Mesendoderm (in vitro differentiated cells): ENCODE measurements at regions not wholly inside any gene's neighbourhood (a gene's known extent, or its start where the extent isn't known, plus 50 kb on each side); places are given as distances from the start of the nearest gene placed in this dataset.

Experiments
- DNase-seq: peaks from one replicate; pipeline ENCODE4 v3.0.0; 2013
- H2AK5ac ChIP-seq: 2 replicates; pipeline ENCODE4 v1.6.1; 2013; ENCODE audit warnings: low read length, inconsistent platforms
- H2BK120ac ChIP-seq: 2 replicates; pipeline ENCODE4 v1.6.1; 2013; ENCODE audit warnings: low read depth, mild to moderate bottlenecking, low read length, moderate library complexity, mixed read lengths
- H2BK15ac ChIP-seq: replicated peaks from 2 replicates; pipeline ENCODE4 v1.6.1; 2013; ENCODE audit warnings: low read depth, mild to moderate bottlenecking, moderate library complexity
- H2BK5ac ChIP-seq: 2 replicates; pipeline ENCODE4 v1.6.1; 2013; ENCODE audit warnings: low read length, inconsistent platforms
- H3K18ac ChIP-seq: 2 replicates; pipeline ENCODE4 v1.6.1; 2013; ENCODE audit warnings: mild to moderate bottlenecking, low read length, mixed read lengths
- H3K23ac ChIP-seq: one replicate; pipeline ENCODE4 v1.6.1; 2013; ENCODE audit warnings: low read length
- H3K27ac ChIP-seq: 2 replicates; pipeline ENCODE4 v1.5.1; 2013; ENCODE audit warnings: low read depth, mild to moderate bottlenecking, inconsistent platforms, low read length, moderate library complexity
- H3K27me3 ChIP-seq: 2 replicates; pipeline ENCODE4 v1.6.1; 2013; ENCODE audit warnings: low read length, control low read depth, mild to moderate bottlenecking, inconsistent platforms; ENCODE audit not compliant: insufficient read depth, poor library complexity
- H3K36me3 ChIP-seq: 2 replicates; pipeline ENCODE4 v1.6.1; 2013; ENCODE audit warnings: low read length, inconsistent platforms; ENCODE audit not compliant: control insufficient read depth, insufficient read depth
- H3K4ac ChIP-seq: one replicate; pipeline ENCODE4 v1.6.1; 2013; ENCODE audit warnings: low read depth, mild to moderate bottlenecking, low read length, moderate library complexity
- H3K4me1 ChIP-seq: 2 replicates; pipeline ENCODE4 v1.6.1; 2013; ENCODE audit warnings: low read depth, low read length, inconsistent platforms; ENCODE audit not compliant: control insufficient read depth
- H3K4me2 ChIP-seq: 2 replicates; pipeline ENCODE4 v1.6.1; 2013; ENCODE audit warnings: low read length
- H3K4me3 ChIP-seq: 2 replicates; pipeline ENCODE4 v1.5.1; 2013; ENCODE audit warnings: mild to moderate bottlenecking, low read length
- H3K56ac ChIP-seq: one replicate; pipeline ENCODE4 v1.6.1; 2013; ENCODE audit warnings: low read length
- H3K79me1 ChIP-seq: 2 replicates; pipeline ENCODE4 v1.6.1; 2013; ENCODE audit warnings: low read length, inconsistent platforms
- H3K79me2 ChIP-seq: 2 replicates; pipeline ENCODE4 v1.6.1; 2013; ENCODE audit warnings: mild to moderate bottlenecking, low read length; ENCODE audit not compliant: control insufficient read depth, insufficient read depth
- H3K9ac ChIP-seq: 2 replicates; pipeline ENCODE4 v1.6.1; 2013; ENCODE audit warnings: low read length, inconsistent platforms
- H4K5ac ChIP-seq: one replicate; pipeline ENCODE4 v1.6.1; 2013; ENCODE audit warnings: low read length
- H4K8ac ChIP-seq: one replicate; pipeline ENCODE4 v1.6.1; 2013; ENCODE audit warnings: low read depth, mild to moderate bottlenecking, control low read depth, low read length, moderate library complexity
- WGBS: extraction: QIAGEN DNeasy Blood & Tissue Kit; methylation state at CpG from one replicate; pipeline ENCODE4 v1.1.7; 2013; ENCODE audit warnings: low lambda C conversion rate, missing lambda C conversion rate; ENCODE audit not compliant: insufficient coverage; ENCODE audit errors: extremely low coverage; 5-methylcytosine and 5-hydroxymethylcytosine counted together

DNA sequence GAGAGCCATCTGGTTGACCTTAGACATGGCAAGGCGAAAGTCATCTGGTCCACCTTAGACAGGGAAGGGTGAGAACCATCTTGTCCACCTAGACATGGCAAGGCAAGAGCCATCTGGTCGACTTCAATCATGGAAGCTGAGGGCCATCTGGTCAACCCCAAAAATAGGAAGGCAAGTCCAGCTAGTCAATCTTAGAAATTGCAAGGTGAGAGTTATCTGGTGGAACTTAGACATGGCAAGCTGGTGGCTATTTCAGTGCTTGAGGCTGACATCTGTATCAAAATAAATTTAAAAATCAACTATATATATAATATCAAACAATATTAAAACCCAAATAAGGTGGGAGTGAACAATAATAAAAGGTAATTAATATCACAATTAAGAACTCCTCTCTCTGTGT, 83.9 kb downstream of the ZNF726 start:
- no peak overlapping the region for H3K27ac ChIP-seq
- no peak overlapping the region for H3K4ac ChIP-seq
- no peaks in the 10 kb centered on the region for H3K4me1 ChIP-seq
- H3K79me1 ChIP-seq: no peaks in the 10 kb centered on the region
- no peak overlapping the region for H3K56ac ChIP-seq
- no peaks in the 10 kb centered on the region for H3K36me3 ChIP-seq
- H2BK15ac ChIP-seq: no peak overlapping the region
- H4K5ac ChIP-seq: no peak overlapping the region
- H3K18ac ChIP-seq: no peak overlapping the region
- DNase-seq: no peak
- no peak overlapping the region for H2AK5ac ChIP-seq
- no peak overlapping the region for H4K8ac ChIP-seq
- H2BK5ac ChIP-seq: no peak overlapping the region
- no CpG with 5 or more reads among the region's 2 CpGs for WGBS
- H3K79me2 ChIP-seq: no peaks in the 10 kb centered on the region
- no peak overlapping the region for H3K4me2 ChIP-seq
- H3K27me3 ChIP-seq: no peaks in the 10 kb centered on the region
- H3K23ac ChIP-seq: no peak overlapping the region
- H3K4me3 ChIP-seq: peak overlapping the region; percentile 7
- no peak overlapping the region for H2BK120ac ChIP-seq
- H3K9ac ChIP-seq: no peak overlapping the region

DNA sequence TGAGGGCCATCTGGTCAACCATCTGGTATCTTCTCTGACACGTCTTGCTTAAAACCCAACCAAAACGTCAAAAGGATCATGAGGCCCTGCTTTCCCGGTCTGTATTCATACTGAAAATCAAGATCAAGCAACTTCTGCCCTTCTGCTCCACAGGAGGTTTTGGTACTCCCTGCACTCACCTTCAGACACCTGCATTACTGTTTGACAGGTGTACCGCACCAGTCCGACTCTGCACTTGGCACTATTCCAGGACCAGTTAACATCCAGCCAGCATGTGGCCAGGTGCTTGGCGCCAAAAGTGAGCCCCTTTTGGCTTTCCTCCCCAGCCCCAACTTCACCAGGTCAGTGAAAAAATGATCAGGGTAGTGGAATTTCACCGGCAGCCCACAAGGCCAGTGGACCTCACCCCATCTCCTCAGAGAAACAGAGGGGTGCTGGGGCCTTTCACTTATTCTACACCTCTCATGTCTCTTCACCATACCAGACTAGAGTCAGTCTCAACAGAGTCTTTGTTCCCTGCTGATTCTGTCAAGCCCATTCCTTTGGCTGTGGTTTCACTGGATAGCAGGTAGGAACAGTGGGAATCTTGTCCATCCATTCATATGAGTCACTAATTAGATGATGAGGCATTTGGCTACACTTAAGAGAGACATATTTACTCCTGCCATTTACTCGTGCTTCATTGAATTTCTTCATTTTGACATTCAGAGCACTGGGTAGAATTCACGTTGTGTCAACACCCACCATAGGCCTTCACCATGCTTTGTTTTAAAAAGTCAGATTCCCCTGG, 85.3 kb downstream of the ZNF726 start:
- WGBS: no CpG with 5 or more reads among the region's 9 CpGs
- H2BK15ac ChIP-seq: no peak overlapping the region
- H3K9ac ChIP-seq: no peak overlapping the region
- no peak overlapping the region for H3K4me2 ChIP-seq
- H3K4ac ChIP-seq: no peak overlapping the region
- H3K36me3 ChIP-seq: no peaks in the 10 kb centered on the region
- H2BK5ac ChIP-seq: no peak overlapping the region
- H3K27me3 ChIP-seq: no peaks in the 10 kb centered on the region
- H3K79me1 ChIP-seq: no peaks in the 10 kb centered on the region
- H2BK120ac ChIP-seq: no peak overlapping the region
- H3K4me1 ChIP-seq: no peaks in the 10 kb centered on the region
- no peak overlapping the region for H3K4me3 ChIP-seq
- H4K8ac ChIP-seq: no peak overlapping the region
- DNase-seq: no peak
- no peak overlapping the region for H3K23ac ChIP-seq
- no peak overlapping the region for H3K56ac ChIP-seq
- H3K27ac ChIP-seq: no peak overlapping the region
- no peak overlapping the region for H3K18ac ChIP-seq
- H4K5ac ChIP-seq: no peak overlapping the region
- H3K79me2 ChIP-seq: no peaks in the 10 kb centered on the region
- H2AK5ac ChIP-seq: no peak overlapping the region

DNA sequence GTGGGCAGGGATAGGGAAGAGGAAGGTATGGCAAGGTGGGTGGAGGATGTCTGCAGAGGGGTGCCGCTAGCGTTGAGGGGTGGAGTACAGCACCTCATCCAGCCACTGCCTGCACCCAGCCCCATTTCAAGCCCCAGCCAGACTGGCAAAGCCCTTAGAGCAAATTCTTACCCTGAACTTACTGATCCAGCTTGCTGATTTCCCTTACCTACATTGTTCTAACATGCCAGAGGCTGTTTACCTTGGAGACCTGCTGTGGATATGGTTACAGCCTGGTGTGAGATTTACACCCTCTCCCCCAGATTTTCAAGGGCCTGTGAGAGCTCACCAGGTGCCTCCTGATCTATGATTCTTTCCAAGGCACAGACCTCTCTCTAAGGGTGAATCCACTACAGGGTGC, 86.0 kb downstream of the ZNF726 start:
- no peak overlapping the region for H3K4ac ChIP-seq
- no peak overlapping the region for H3K18ac ChIP-seq
- no peak overlapping the region for H3K4me3 ChIP-seq
- H3K36me3 ChIP-seq: no peaks in the 10 kb centered on the region
- no peak overlapping the region for H3K9ac ChIP-seq
- H4K5ac ChIP-seq: no peak overlapping the region
- no CpG with 5 or more reads among the region's 2 CpGs for WGBS
- no peak overlapping the region for H2BK5ac ChIP-seq
- H4K8ac ChIP-seq: no peak overlapping the region
- no peak overlapping the region for H3K4me2 ChIP-seq
- H3K27me3 ChIP-seq: no peaks in the 10 kb centered on the region
- H3K4me1 ChIP-seq: no peaks in the 10 kb centered on the region
- H3K56ac ChIP-seq: no peak overlapping the region
- H2AK5ac ChIP-seq: no peak overlapping the region
- no peaks in the 10 kb centered on the region for H3K79me2 ChIP-seq
- H3K27ac ChIP-seq: no peak overlapping the region
- H2BK15ac ChIP-seq: no peak overlapping the region
- H3K79me1 ChIP-seq: no peaks in the 10 kb centered on the region
- H3K23ac ChIP-seq: no peak overlapping the region
- H2BK120ac ChIP-seq: no peak overlapping the region
- no peak for DNase-seq

DNA sequence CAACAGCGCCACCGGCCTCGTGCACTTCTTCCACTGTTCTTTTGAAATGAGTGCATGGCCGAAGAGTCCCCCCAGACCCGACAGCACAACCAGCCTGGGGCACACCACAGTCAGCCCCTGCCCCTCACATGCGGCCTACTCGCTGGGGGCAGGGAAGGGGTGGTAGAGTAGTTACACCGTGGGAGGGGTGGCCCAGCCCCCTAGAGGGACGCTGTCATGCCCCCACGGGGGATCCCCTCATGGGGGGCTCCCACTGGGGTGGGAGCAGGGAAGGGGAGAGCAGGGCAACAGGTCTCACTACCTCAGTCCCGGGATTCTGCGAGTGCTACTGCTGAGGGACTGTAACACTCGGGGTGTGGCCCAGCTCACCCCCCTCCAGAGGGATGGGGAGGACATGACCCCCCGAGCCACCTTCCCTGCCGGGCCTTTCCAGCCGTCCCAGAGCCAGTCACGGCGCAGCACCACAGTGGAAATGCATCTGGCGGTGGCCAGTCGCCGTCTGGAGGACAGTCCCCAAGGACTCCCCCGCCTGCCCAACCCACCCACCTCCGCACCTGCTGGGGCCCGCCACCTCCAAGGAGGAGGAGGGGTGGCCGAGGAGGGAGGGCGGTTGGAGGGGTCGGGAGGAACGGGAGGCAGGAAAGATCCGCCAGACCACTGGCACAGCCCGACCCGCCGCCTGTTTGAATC, 84.6 kb upstream of the ZNF254 start:
- Histone ChIP-seq H2BK120ac (no peak overlapping the region), H3K18ac (no peak overlapping the region), H3K56ac (no peak overlapping the region), H2BK15ac (no peak overlapping the region), H3K27me3 (no peaks in the 10 kb centered on the region), H2BK5ac (no peak overlapping the region), H3K36me3 (no peaks in the 10 kb centered on the region), H3K4me3 (no peak overlapping the region), H3K79me2 (no peaks in the 10 kb centered on the region), H3K4me2 (no peak overlapping the region), H3K27ac (no peak overlapping the region), H4K5ac (no peak overlapping the region), H3K9ac (no peak overlapping the region), H4K8ac (no peak overlapping the region), H3K79me1 (no peaks in the 10 kb centered on the region), H3K23ac (no peak overlapping the region), H3K4ac (no peak overlapping the region), H2AK5ac (no peak overlapping the region), H3K4me1 (no peaks in the 10 kb centered on the region)
- no peak for DNase-seq
- no CpG with 5 or more reads among the region's 32 CpGs for WGBS

DNA sequence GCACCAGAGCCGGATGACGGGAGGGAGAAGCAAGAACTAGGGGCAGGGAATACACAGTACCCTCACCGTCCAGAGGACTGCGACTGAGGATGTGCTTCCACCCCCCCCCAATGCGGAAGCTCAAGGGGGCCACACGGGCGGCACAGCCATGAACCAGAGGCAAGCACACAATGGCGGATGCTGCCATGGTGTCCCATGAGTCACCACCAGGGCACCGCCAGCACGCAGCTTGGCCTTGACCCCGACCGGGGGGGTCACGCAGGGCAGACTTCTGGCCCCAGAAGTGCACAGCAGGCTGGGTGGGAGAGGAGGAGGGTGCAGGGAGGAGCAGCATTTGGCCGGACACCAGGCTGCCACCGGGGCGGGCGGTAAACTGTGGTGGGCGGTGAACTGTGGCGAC, 83.5 kb upstream of the ZNF254 start:
- Histone ChIP-seq H3K23ac (no peak overlapping the region), H2BK120ac (no peak overlapping the region), H3K4me1 (no peaks in the 10 kb centered on the region), H3K4me3 (no peak overlapping the region), H3K56ac (no peak overlapping the region), H3K18ac (no peak overlapping the region), H3K4me2 (no peak overlapping the region), H2AK5ac (no peak overlapping the region), H3K79me1 (no peaks in the 10 kb centered on the region), H3K4ac (no peak overlapping the region), H4K5ac (no peak overlapping the region), H2BK5ac (no peak overlapping the region), H3K9ac (no peak overlapping the region), H4K8ac (no peak overlapping the region), H2BK15ac (no peak overlapping the region), H3K27me3 (no peaks in the 10 kb centered on the region), H3K79me2 (no peaks in the 10 kb centered on the region), H3K27ac (no peak overlapping the region), H3K36me3 (no peaks in the 10 kb centered on the region)
- no peak for DNase-seq
- no CpG with 5 or more reads among the region's 19 CpGs for WGBS
